SK-N-SH treated with all-trans-retinoic acid at 6 μM for 48 hours (cell line): ENCODE measurements at regions not wholly inside any gene's neighbourhood (a gene's known extent, or its start where the extent isn't known, plus 50 kb on each side); places are given as distances from the start of the nearest gene placed in this dataset.
"Not testable (repeated sequence)": the region's sequence is repeated elsewhere in the genome, so short reads cannot be mapped to it uniquely, and the experiment has no call there.

Source experiments
- ATAC-seq: fragments of 200-7000 bp; cut with Tn5 transposase; 3 replicates; pipeline ENCODE4 v1.9.1; 2020; ENCODE audit warnings: mild to moderate bottlenecking, moderate library complexity
- ARNTL ChIP-seq: fragments of 450-650 bp; formaldehyde crosslinking; IDR thresholded peaks from 2 replicates; pipeline ENCODE4 v1.5.0; 2020; ENCODE audit warnings: low read depth, mild to moderate bottlenecking, moderate library complexity, borderline replicate concordance
- BACH2 ChIP-seq: fragments of 250-450 bp; sonication (Bioruptor Pico); IDR thresholded peaks from 2 replicates; pipeline ENCODE4 v1.9.0; 2021; ENCODE audit warnings: mild to moderate bottlenecking, borderline replicate concordance
- CSDC2 ChIP-seq: fragments of 250-450 bp; sonication (Bioruptor Pico); IDR thresholded peaks from 2 replicates; pipeline ENCODE4 v1.5.0; 2020; ENCODE audit warnings: mild to moderate bottlenecking, moderate library complexity
- CSRNP3 ChIP-seq: fragments of 250-450 bp; sonication (Bioruptor Pico); IDR thresholded peaks from 2 replicates; pipeline ENCODE4 v1.5.1; 2021; ENCODE audit warnings: mild to moderate bottlenecking, moderate library complexity
- GLIS3 ChIP-seq: fragments of 250-450 bp; sonication (Bioruptor Pico); IDR thresholded peaks from 2 replicates; pipeline ENCODE4 v1.5.0; 2020; ENCODE audit warnings: mild to moderate bottlenecking, moderate library complexity
- OSR1 ChIP-seq: fragments of 250-450 bp; sonication (Bioruptor Pico); IDR thresholded peaks from 2 replicates; pipeline ENCODE4 v1.8.0; 2022; ENCODE audit warnings: moderate library complexity, mild to moderate bottlenecking, inconsistent platforms
- POU6F1 ChIP-seq: fragments of 250-450 bp; sonication (Bioruptor Pico); IDR thresholded peaks from 2 replicates; pipeline ENCODE4 v1.8.0; 2021; ENCODE audit warnings: low read depth, mild to moderate bottlenecking, moderate library complexity, borderline replicate concordance
- PPARA ChIP-seq: fragments of 250-450 bp; sonication (Bioruptor Pico); IDR thresholded peaks from 2 replicates; pipeline ENCODE4 v1.5.0; 2020; ENCODE audit warnings: mild to moderate bottlenecking, borderline replicate concordance
- RARB ChIP-seq: fragments of 250-450 bp; sonication (Bioruptor Pico); IDR thresholded peaks from 2 replicates; pipeline ENCODE4 v1.8.0; 2021; ENCODE audit warnings: mild to moderate bottlenecking, moderate library complexity
- TCF4 ChIP-seq: fragments of 250-450 bp; sonication (Bioruptor Pico); IDR thresholded peaks from 2 replicates; pipeline ENCODE4 v1.8.0; 2021; ENCODE audit warnings: mild to moderate bottlenecking, moderate library complexity, borderline replicate concordance
- TOX ChIP-seq: fragments of 250-450 bp; sonication (Bioruptor Pico); IDR thresholded peaks from 2 replicates; pipeline ENCODE4 v1.8.0; 2021; ENCODE audit warnings: mild to moderate bottlenecking, moderate library complexity, borderline replicate concordance
- ZC3H10 ChIP-seq: fragments of 250-450 bp; sonication (Bioruptor Pico); IDR thresholded peaks from 2 replicates; pipeline ENCODE4 v1.5.1; 2021; ENCODE audit warnings: mild to moderate bottlenecking, moderate library complexity
- ZFP3 ChIP-seq: fragments of 250-450 bp; sonication (Bioruptor Pico); IDR thresholded peaks from 2 replicates; pipeline ENCODE4 v1.5.0; 2020; ENCODE audit warnings: mild to moderate bottlenecking, moderate library complexity
- ZFP30 ChIP-seq: fragments of 450-650 bp; formaldehyde crosslinking; IDR thresholded peaks from 2 replicates; pipeline ENCODE4 v1.5.0; 2022; ENCODE audit warnings: mild to moderate bottlenecking, moderate library complexity
- ZNF565 ChIP-seq: fragments of 450-650 bp; formaldehyde crosslinking; conservative IDR thresholded peaks from 2 replicates; pipeline ENCODE4 v1.5.0; 2020; ENCODE audit warnings: low read depth, mild to moderate bottlenecking, moderate library complexity
- ZNF70 ChIP-seq: fragments of 450-650 bp; formaldehyde crosslinking; IDR thresholded peaks from 2 replicates; pipeline ENCODE4 v1.5.0; 2020; ENCODE audit warnings: mild to moderate bottlenecking, moderate library complexity
- ZNF8 ChIP-seq: fragments of 450-650 bp; formaldehyde crosslinking; IDR thresholded peaks from 2 replicates; pipeline ENCODE4 v1.5.0; 2020; ENCODE audit warnings: mild to moderate bottlenecking, moderate library complexity
- TF ChIP-seq, protein P1 (sequence below): fragments of 250-450 bp; sonication (Bioruptor Pico); IDR thresholded peaks from 2 replicates; pipeline ENCODE4 v1.5.0; 2020; ENCODE audit warnings: mild to moderate bottlenecking, moderate library complexity
- TF ChIP-seq, protein P2 (sequence below): fragments of 250-450 bp; sonication (Bioruptor Pico); IDR thresholded peaks from 2 replicates; pipeline ENCODE4 v1.8.0; 2020; ENCODE audit warnings: mild to moderate bottlenecking, moderate library complexity, borderline replicate concordance
- TF ChIP-seq, protein P3 (sequence below): fragments of 250-450 bp; sonication (Bioruptor Pico); IDR thresholded peaks from 2 replicates; pipeline ENCODE4 v1.5.1; 2020; ENCODE audit warnings: low read depth, mild to moderate bottlenecking, moderate library complexity

DNA sequence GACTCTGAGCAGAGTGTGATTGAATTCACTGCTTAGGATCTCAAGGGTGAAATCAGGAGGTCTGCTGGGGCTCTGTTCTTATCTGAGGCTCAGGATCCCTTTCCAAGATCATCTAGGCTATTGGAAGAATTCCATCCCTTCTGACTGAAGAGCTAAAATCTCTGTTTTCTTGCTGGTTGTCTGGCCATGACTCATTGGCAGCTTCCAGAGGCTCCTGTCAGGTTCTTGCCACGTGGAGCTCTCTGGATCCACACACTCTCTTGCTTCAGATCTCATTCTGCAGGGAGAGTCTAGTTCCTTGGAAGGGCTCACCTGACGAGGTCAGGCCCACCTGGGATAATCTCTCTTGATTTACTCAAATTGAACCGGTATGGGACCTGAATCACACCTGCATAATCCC lies 930.7 kb downstream of the CDH8 start:
- no peak for TF ChIP-seq ZC3H10 (CRISPR knock-in tag)
- TF ChIP-seq TOX (CRISPR knock-in tag), result no peak
- TF ChIP-seq, protein P1, sequence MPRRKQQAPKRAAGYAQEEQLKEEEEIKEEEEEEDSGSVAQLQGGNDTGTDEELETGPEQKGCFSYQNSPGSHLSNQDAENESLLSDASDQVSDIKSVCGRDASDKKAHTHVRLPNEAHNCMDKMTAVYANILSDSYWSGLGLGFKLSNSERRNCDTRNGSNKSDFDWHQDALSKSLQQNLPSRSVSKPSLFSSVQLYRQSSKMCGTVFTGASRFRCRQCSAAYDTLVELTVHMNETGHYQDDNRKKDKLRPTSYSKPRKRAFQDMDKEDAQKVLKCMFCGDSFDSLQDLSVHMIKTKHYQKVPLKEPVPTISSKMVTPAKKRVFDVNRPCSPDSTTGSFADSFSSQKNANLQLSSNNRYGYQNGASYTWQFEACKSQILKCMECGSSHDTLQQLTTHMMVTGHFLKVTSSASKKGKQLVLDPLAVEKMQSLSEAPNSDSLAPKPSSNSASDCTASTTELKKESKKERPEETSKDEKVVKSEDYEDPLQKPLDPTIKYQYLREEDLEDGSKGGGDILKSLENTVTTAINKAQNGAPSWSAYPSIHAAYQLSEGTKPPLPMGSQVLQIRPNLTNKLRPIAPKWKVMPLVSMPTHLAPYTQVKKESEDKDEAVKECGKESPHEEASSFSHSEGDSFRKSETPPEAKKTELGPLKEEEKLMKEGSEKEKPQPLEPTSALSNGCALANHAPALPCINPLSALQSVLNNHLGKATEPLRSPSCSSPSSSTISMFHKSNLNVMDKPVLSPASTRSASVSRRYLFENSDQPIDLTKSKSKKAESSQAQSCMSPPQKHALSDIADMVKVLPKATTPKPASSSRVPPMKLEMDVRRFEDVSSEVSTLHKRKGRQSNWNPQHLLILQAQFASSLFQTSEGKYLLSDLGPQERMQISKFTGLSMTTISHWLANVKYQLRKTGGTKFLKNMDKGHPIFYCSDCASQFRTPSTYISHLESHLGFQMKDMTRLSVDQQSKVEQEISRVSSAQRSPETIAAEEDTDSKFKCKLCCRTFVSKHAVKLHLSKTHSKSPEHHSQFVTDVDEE (CRISPR knock-in tag), result no peak
- TF ChIP-seq GLIS3, result no peak
- TF ChIP-seq RARB, result no peak
- TF ChIP-seq, all 23 proteins: peak for 0

DNA sequence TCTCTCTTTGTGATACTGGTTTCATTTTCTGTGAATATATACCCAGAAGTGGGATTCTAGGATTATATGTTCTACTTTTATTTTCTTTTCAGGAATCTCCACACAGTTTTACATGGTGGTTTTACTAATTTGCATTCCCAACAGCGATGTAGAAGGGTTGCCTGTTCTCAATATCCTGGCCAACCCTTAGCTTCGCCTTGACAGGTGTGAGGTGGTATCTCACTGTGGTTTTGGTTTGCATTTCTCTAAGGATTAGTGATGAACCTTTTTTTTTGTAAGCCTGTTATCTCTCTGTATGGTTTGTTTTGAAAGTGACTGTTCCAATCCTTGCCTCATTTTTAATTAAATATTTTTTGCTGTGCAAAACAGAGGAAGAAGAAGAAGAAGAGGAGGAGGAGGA lies 937.7 kb downstream of the CDH8 start:
- TF ChIP-seq ZC3H10 (CRISPR knock-in tag), result no peak
- TF ChIP-seq ZFP3, result no peak
- TF ChIP-seq TOX (CRISPR knock-in tag), result no peak
- no peak for TF ChIP-seq ZNF70 (CRISPR knock-in tag)
- no peak for TF ChIP-seq BACH2 (CRISPR knock-in tag)
- no peak for TF ChIP-seq GLIS3
- no peak for TF ChIP-seq CSDC2 (CRISPR knock-in tag)
- TF ChIP-seq ZFP30 (CRISPR knock-in tag), result no peak
- no peak for TF ChIP-seq ARNTL (CRISPR knock-in tag)
- TF ChIP-seq PPARA (CRISPR knock-in tag), result no peak
- no peak for ATAC-seq

More for the DNA sequence above, 930.7 kb downstream of the CDH8 start:
- no peak for ATAC-seq

DNA sequence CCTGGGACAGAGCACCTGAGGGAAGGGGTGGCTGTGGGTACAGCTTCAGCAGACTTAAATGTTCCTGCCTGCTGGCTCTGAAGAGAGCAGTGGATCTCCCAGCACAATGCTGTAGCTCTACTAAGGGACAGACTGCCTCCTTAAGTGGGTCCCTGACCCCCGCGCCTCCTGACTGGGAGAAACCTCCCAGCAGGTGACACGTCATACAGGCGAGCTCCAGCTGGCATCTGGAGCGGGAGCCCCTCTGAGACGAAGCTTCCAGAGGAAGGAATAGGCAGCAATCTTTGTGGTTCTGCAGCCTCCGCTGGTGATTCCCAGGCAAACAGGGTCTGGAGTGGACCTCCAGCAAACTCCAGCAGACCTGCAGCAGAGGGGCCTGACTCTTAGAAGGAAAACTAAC lies 944.9 kb downstream of the CDH8 start:
- ATAC-seq, result not testable (repeated sequence)

DNA sequence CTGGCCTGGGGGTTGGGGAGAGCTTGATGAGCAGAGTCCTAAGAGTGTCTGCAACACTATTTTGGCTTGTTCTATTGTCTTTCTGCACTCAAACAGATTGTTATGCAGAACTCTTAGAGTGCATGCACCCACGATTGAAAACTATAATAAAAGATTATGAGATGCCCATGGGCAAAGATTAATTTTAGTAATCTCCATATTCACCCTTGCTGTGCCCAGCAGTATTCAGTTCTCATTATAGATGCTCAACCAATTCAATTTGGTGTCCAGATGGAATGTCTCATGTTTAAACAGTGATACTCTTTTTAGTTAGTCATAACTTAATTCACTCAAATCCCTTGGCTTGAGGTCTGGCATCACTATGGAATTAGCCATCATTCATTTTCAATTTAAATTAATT lies 952.5 kb downstream of the CDH8 start:
- no peak for TF ChIP-seq ZC3H10 (CRISPR knock-in tag)
- no peak for TF ChIP-seq ARNTL (CRISPR knock-in tag)
- TF ChIP-seq, protein P2, sequence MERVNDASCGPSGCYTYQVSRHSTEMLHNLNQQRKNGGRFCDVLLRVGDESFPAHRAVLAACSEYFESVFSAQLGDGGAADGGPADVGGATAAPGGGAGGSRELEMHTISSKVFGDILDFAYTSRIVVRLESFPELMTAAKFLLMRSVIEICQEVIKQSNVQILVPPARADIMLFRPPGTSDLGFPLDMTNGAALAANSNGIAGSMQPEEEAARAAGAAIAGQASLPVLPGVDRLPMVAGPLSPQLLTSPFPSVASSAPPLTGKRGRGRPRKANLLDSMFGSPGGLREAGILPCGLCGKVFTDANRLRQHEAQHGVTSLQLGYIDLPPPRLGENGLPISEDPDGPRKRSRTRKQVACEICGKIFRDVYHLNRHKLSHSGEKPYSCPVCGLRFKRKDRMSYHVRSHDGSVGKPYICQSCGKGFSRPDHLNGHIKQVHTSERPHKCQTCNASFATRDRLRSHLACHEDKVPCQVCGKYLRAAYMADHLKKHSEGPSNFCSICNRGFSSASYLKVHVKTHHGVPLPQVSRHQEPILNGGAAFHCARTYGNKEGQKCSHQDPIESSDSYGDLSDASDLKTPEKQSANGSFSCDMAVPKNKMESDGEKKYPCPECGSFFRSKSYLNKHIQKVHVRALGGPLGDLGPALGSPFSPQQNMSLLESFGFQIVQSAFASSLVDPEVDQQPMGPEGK (CRISPR knock-in tag), result no peak
- no peak for TF ChIP-seq CSDC2 (CRISPR knock-in tag)
- no peak for TF ChIP-seq ZNF565 (CRISPR knock-in tag)
- no peak for TF ChIP-seq TOX (CRISPR knock-in tag)
- no peak for TF ChIP-seq POU6F1 (CRISPR knock-in tag)
- no peak for TF ChIP-seq ZFP3
- TF ChIP-seq, protein P3, sequence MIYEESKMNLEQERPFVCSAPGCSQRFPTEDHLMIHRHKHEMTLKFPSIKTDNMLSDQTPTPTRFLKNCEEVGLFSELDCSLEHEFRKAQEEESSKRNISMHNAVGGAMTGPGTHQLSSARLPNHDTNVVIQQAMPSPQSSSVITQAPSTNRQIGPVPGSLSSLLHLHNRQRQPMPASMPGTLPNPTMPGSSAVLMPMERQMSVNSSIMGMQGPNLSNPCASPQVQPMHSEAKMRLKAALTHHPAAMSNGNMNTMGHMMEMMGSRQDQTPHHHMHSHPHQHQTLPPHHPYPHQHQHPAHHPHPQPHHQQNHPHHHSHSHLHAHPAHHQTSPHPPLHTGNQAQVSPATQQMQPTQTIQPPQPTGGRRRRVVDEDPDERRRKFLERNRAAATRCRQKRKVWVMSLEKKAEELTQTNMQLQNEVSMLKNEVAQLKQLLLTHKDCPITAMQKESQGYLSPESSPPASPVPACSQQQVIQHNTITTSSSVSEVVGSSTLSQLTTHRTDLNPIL (CRISPR knock-in tag), result no peak
- TF ChIP-seq TCF4 (CRISPR knock-in tag), result no peak
- no peak for TF ChIP-seq PPARA (CRISPR knock-in tag)
- TF ChIP-seq, protein P1 (CRISPR knock-in tag), result no peak
- no peak for TF ChIP-seq ZFP30 (CRISPR knock-in tag)
- TF ChIP-seq CSRNP3, result no peak
- no peak for TF ChIP-seq ZNF70 (CRISPR knock-in tag)
- TF ChIP-seq RARB, result no peak
- TF ChIP-seq OSR1, result no peak
- TF ChIP-seq ZNF8 (CRISPR knock-in tag), result no peak
- no peak for ATAC-seq
